ENCODE measurements at regions not wholly inside any gene's neighbourhood (a gene's known extent, or its start where the extent isn't known, plus 50 kb on each side); places are given as distances from the start of the nearest gene placed in this dataset.

GRCh38 chr22:48907591-48907990, 920.1 kb downstream of the BRD1 start:
- Histone ChIP-seq H3K27me3 (ENCODE audit: control insufficient read depth, insufficient read depth, low read length) (no peaks in the 10 kb centered on the region), H3K27ac (ENCODE audit: insufficient read depth, low read length, poor library complexity, severe bottlenecking) (no peak overlapping the region), H3K9me3 (ENCODE audit: control insufficient read depth in 2 of 2, low read length in 2 of 2) (no peaks in the 10 kb centered on the region), H3K4me3 (ENCODE audit: low read depth, low read length) (no peak overlapping the region), H3K4me1 (ENCODE audit: control insufficient read depth, insufficient read depth, low read length, poor library complexity, severe bottlenecking) (no peaks in the 10 kb centered on the region), H3K36me3 (ENCODE audit: control insufficient read depth, insufficient read depth, low read length) (no peaks in the 10 kb centered on the region)
- no peaks in the 10 kb centered on the region for H3K27me3 Mint-ChIP-seq
- DNase-seq (no peak), ATAC-seq (ENCODE audit: low read depth in 2 of 2) (no peak)
- H3K36me3 Mint-ChIP-seq = no peaks in the 10 kb centered on the region
- peaks cover 0 to 2% (median 0%) of the 10 kb centered on the region in 7 donors for H3K9me3 Mint-ChIP-seq
- H3K27ac Mint-ChIP-seq = no peak overlapping the region
- peaks cover 0 to 19% (median 0%) of the 10 kb centered on the region in 4 donors for H3K4me1 Mint-ChIP-seq
- no peak overlapping the region for H3K4me3 Mint-ChIP-seq

- no peak for DNase-seq
- H3K27ac Mint-ChIP-seq = no peak overlapping the region
- H3K9me3 ChIP-seq (ENCODE audit: control insufficient read depth in 2 of 2, low read length in 2 of 2) = no peaks in the 10 kb centered on the region
Measured at GRCh38 chr22:48906216-48906835, 921.3 kb downstream of the BRD1 start.

GRCh38 chr22:48905206-48905975, 922.3 kb downstream of the BRD1 start:
- DNase-seq (no peak), ATAC-seq (ENCODE audit: low read depth in 2 of 2) (no peak)
- Mint-ChIP-seq H3K9me3 (peaks cover 0 to 1% (median 0%) of the 10 kb centered on the region in 7 donors), H3K4me3 (no peak overlapping the region), H3K27ac (no peak overlapping the region), H3K4me1 (peaks cover 0 to 4% (median 0%) of the 10 kb centered on the region in 4 donors), H3K27me3 (no peaks in the 10 kb centered on the region), H3K36me3 (no peaks in the 10 kb centered on the region)
- H3K36me3 ChIP-seq (ENCODE audit: control insufficient read depth, insufficient read depth, low read length) = no peaks in the 10 kb centered on the region
- H3K4me1 ChIP-seq (ENCODE audit: control insufficient read depth, insufficient read depth, low read length, poor library complexity, severe bottlenecking) = no peaks in the 10 kb centered on the region
- H3K9me3 ChIP-seq (ENCODE audit: control insufficient read depth in 2 of 2, low read length in 2 of 2) = no peaks in the 10 kb centered on the region
- H3K27ac ChIP-seq (ENCODE audit: insufficient read depth, low read length, poor library complexity, severe bottlenecking) = no peak overlapping the region
- no peak overlapping the region for H3K4me3 ChIP-seq (ENCODE audit: low read depth, low read length)
- H3K27me3 ChIP-seq (ENCODE audit: control insufficient read depth, insufficient read depth, low read length) = no peaks in the 10 kb centered on the region

More at GRCh38 chr22:48906216-48906835, 921.3 kb downstream of the BRD1 start:
- H3K36me3 Mint-ChIP-seq = no peaks in the 10 kb centered on the region
- no peaks in the 10 kb centered on the region for H3K36me3 ChIP-seq (ENCODE audit: control insufficient read depth, insufficient read depth, low read length)
- H3K27me3 Mint-ChIP-seq = no peaks in the 10 kb centered on the region
- peaks cover 0 to 10% (median 0%) of the 10 kb centered on the region in 4 donors for H3K4me1 Mint-ChIP-seq
- no peak for ATAC-seq (ENCODE audit: low read depth in 2 of 2)
- H3K4me1 ChIP-seq (ENCODE audit: control insufficient read depth, insufficient read depth, low read length, poor library complexity, severe bottlenecking) = no peaks in the 10 kb centered on the region
- H3K27ac ChIP-seq (ENCODE audit: insufficient read depth, low read length, poor library complexity, severe bottlenecking) = no peak overlapping the region
- no peak overlapping the region for H3K4me3 Mint-ChIP-seq
- peaks cover 0 to 1% (median 0%) of the 10 kb centered on the region in 7 donors for H3K9me3 Mint-ChIP-seq
- H3K4me3 ChIP-seq (ENCODE audit: low read depth, low read length) = no peak overlapping the region
- no peaks in the 10 kb centered on the region for H3K27me3 ChIP-seq (ENCODE audit: control insufficient read depth, insufficient read depth, low read length)

GRCh38 chr22:48902983-48903650, 924.6 kb downstream of the BRD1 start:
- no peaks in the 10 kb centered on the region for H3K27me3 Mint-ChIP-seq

GRCh38 chr22:48902001-48902869, 925.4 kb downstream of the BRD1 start:
- no peak for ATAC-seq (ENCODE audit: low read depth in 2 of 2)
- H3K9me3 ChIP-seq (ENCODE audit: control insufficient read depth in 2 of 2, low read length in 2 of 2) = no peaks in the 10 kb centered on the region
- peaks cover 0 to 1% (median 0%) of the 10 kb centered on the region in 7 donors for H3K9me3 Mint-ChIP-seq
- H3K27ac Mint-ChIP-seq = no peak overlapping the region
- no peaks in the 10 kb centered on the region for H3K4me1 ChIP-seq (ENCODE audit: control insufficient read depth, insufficient read depth, low read length, poor library complexity, severe bottlenecking)
- no peak for DNase-seq
- H3K4me3 Mint-ChIP-seq = no peak overlapping the region
- H3K27ac ChIP-seq (ENCODE audit: insufficient read depth, low read length, poor library complexity, severe bottlenecking) = no peak overlapping the region
- H3K36me3 Mint-ChIP-seq = no peaks in the 10 kb centered on the region
- no peaks in the 10 kb centered on the region for H3K36me3 ChIP-seq (ENCODE audit: control insufficient read depth, insufficient read depth, low read length)
- no peaks in the 10 kb centered on the region for H3K27me3 ChIP-seq (ENCODE audit: control insufficient read depth, insufficient read depth, low read length)
- no peak overlapping the region for H3K4me3 ChIP-seq (ENCODE audit: low read depth, low read length)
- no peaks in the 10 kb centered on the region for H3K4me1 Mint-ChIP-seq
- no peaks in the 10 kb centered on the region for H3K27me3 Mint-ChIP-seq

More at GRCh38 chr22:48902983-48903650, 924.6 kb downstream of the BRD1 start:
- ATAC-seq (ENCODE audit: low read depth in 2 of 2) = no peak
- Mint-ChIP-seq H3K9me3 (peaks cover 0 to 1% (median 0%) of the 10 kb centered on the region in 7 donors), H3K27ac (no peak overlapping the region), H3K4me1 (no peaks in the 10 kb centered on the region), H3K36me3 (no peaks in the 10 kb centered on the region), H3K4me3 (no peak overlapping the region)
- DNase-seq = no peak
- no peaks in the 10 kb centered on the region for H3K27me3 ChIP-seq (ENCODE audit: control insufficient read depth, insufficient read depth, low read length)
- H3K9me3 ChIP-seq (ENCODE audit: control insufficient read depth in 2 of 2, low read length in 2 of 2) = no peaks in the 10 kb centered on the region
- no peaks in the 10 kb centered on the region for H3K4me1 ChIP-seq (ENCODE audit: control insufficient read depth, insufficient read depth, low read length, poor library complexity, severe bottlenecking)
- H3K4me3 ChIP-seq (ENCODE audit: low read depth, low read length) = no peak overlapping the region
- no peak overlapping the region for H3K27ac ChIP-seq (ENCODE audit: insufficient read depth, low read length, poor library complexity, severe bottlenecking)
- no peaks in the 10 kb centered on the region for H3K36me3 ChIP-seq (ENCODE audit: control insufficient read depth, insufficient read depth, low read length)

GRCh38 chr22:48901324-48901723, 926.3 kb downstream of the BRD1 start:
- H3K4me1 ChIP-seq (ENCODE audit: control insufficient read depth, insufficient read depth, low read length, poor library complexity, severe bottlenecking) = no peaks in the 10 kb centered on the region
- H3K9me3 ChIP-seq (ENCODE audit: control insufficient read depth in 2 of 2, low read length in 2 of 2) = no peaks in the 10 kb centered on the region
- H3K27ac Mint-ChIP-seq = no peak overlapping the region

GRCh38 chr22:48900626-48901025, 927.0 kb downstream of the BRD1 start:
- H3K27me3 ChIP-seq (ENCODE audit: control insufficient read depth, insufficient read depth, low read length) = no peaks in the 10 kb centered on the region
- H3K4me1 ChIP-seq (ENCODE audit: control insufficient read depth, insufficient read depth, low read length, poor library complexity, severe bottlenecking) = no peaks in the 10 kb centered on the region
- no peaks in the 10 kb centered on the region for H3K9me3 ChIP-seq (ENCODE audit: control insufficient read depth in 2 of 2, low read length in 2 of 2)
- DNase-seq (no peak), ATAC-seq (ENCODE audit: low read depth in 2 of 2) (no peak)
- Mint-ChIP-seq H3K36me3 (no peaks in the 10 kb centered on the region), H3K27ac (no peak overlapping the region), H3K4me3 (no peak overlapping the region), H3K4me1 (no peaks in the 10 kb centered on the region), H3K27me3 (no peaks in the 10 kb centered on the region), H3K9me3 (no peaks in the 10 kb centered on the region)
- H3K36me3 ChIP-seq (ENCODE audit: control insufficient read depth, insufficient read depth, low read length) = no peaks in the 10 kb centered on the region
- no peak overlapping the region for H3K4me3 ChIP-seq (ENCODE audit: low read depth, low read length)
- H3K27ac ChIP-seq (ENCODE audit: insufficient read depth, low read length, poor library complexity, severe bottlenecking) = no peak overlapping the region

More at GRCh38 chr22:48901324-48901723, 926.3 kb downstream of the BRD1 start:
- DNase-seq (no peak), ATAC-seq (ENCODE audit: low read depth in 2 of 2) (no peak)
- H3K36me3 Mint-ChIP-seq = no peaks in the 10 kb centered on the region
- H3K27ac ChIP-seq (ENCODE audit: insufficient read depth, low read length, poor library complexity, severe bottlenecking) = no peak overlapping the region
- H3K36me3 ChIP-seq (ENCODE audit: control insufficient read depth, insufficient read depth, low read length) = no peaks in the 10 kb centered on the region
- H3K27me3 ChIP-seq (ENCODE audit: control insufficient read depth, insufficient read depth, low read length) = no peaks in the 10 kb centered on the region
- no peaks in the 10 kb centered on the region for H3K4me1 Mint-ChIP-seq
- H3K27me3 Mint-ChIP-seq = no peaks in the 10 kb centered on the region
- H3K4me3 Mint-ChIP-seq = no peak overlapping the region
- no peaks in the 10 kb centered on the region for H3K9me3 Mint-ChIP-seq
- no peak overlapping the region for H3K4me3 ChIP-seq (ENCODE audit: low read depth, low read length)
